Endothelial cell of umbilical vein (primary cell): ENCODE measurements at regions not wholly inside any gene's neighbourhood (a gene's known extent, or its start where the extent isn't known, plus 50 kb on each side); places are given as distances from the start of the nearest gene placed in this dataset.

ENCODE experiments used
- EZH2 ChIP-seq: IDR thresholded peaks from 2 replicates; pipeline ENCODE4 v1.6.1; 2012; ENCODE audit warnings: borderline replicate concordance, low read depth, mild to moderate bottlenecking, moderate library complexity, low read length, inconsistent platforms; ENCODE audit not compliant: severe bottlenecking
- POLR2A ChIP-seq: IDR thresholded peaks from 2 replicates; pipeline ENCODE4 v1.6.1; 2012; ENCODE audit warnings: low read depth, mild to moderate bottlenecking, control low read depth, low read length
- POLR2AphosphoS5 ChIP-seq: IDR thresholded peaks from 2 replicates; pipeline ENCODE4 v1.6.1; 2012; ENCODE audit warnings: low read depth, mild to moderate bottlenecking, control low read depth, low read length, moderate library complexity; ENCODE audit not compliant: insufficient read depth
- TF ChIP-seq, protein P1 (sequence below), 2 donors: IDR thresholded peaks; 1 replicate in 1 of 2; 2 replicates in 1 of 2; pipeline ENCODE4 v1.5.1; 2011; ENCODE audit warnings: low read length in 2 of 2, mild to moderate bottlenecking in 2 of 2, moderate library complexity in 2 of 2, control low read depth in 1 of 2, inconsistent platforms in 1 of 2, low read depth in 1 of 2; ENCODE audit not compliant: insufficient read depth in 1 of 2; ENCODE audit errors: extremely low read depth in 1 of 2

DNA sequence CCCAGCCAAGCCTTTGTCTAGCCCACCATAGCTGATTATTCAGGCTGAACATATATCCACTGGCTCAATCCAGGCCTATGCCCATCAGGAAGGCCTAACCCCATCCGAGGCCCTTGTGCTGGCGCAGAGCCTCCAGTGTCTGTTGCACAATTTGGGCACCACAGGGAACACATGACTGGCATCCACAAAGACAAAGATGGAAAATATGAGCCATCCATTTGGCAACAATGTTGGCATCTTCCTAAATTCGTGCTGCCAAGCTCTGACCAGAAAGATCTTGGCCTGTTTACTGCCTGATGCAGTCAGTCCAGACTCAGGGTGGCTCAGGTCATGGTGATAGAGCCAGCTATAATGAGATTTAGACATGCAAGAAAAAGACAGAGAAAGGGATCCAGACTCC lies 233.8 kb downstream of the PIK3R1 start:
- TF ChIP-seq EZH2 (no peak), POLR2A (no peak), POLR2AphosphoS5 (no peak)
- TF ChIP-seq, protein P1, sequence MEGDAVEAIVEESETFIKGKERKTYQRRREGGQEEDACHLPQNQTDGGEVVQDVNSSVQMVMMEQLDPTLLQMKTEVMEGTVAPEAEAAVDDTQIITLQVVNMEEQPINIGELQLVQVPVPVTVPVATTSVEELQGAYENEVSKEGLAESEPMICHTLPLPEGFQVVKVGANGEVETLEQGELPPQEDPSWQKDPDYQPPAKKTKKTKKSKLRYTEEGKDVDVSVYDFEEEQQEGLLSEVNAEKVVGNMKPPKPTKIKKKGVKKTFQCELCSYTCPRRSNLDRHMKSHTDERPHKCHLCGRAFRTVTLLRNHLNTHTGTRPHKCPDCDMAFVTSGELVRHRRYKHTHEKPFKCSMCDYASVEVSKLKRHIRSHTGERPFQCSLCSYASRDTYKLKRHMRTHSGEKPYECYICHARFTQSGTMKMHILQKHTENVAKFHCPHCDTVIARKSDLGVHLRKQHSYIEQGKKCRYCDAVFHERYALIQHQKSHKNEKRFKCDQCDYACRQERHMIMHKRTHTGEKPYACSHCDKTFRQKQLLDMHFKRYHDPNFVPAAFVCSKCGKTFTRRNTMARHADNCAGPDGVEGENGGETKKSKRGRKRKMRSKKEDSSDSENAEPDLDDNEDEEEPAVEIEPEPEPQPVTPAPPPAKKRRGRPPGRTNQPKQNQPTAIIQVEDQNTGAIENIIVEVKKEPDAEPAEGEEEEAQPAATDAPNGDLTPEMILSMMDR (IDR thresholded peaks at IDR 0.05; ENCODE audit: extremely low read depth in 1 of 2, insufficient read depth in 1 of 2, low read depth in 1 of 2, low read length in 2 of 2), result no peak
